Ovary (tissue), 3 donors: ENCODE measurements at regions not wholly inside any gene's neighbourhood (a gene's known extent, or its start where the extent isn't known, plus 50 kb on each side); places are given as distances from the start of the nearest gene placed in this dataset.

Experiments used
- CTCF ChIP-seq, 3 donors: fragments of 450-650 bp in 2 of 3; fragments of 200-600 bp in 1 of 3; IDR thresholded peaks; one replicate each; pipeline versions ENCODE4 v1.5.1 to v1.8.0; 2016 to 2022; ENCODE audit warnings: antibody characterized with exemption in 3 of 3, mild to moderate bottlenecking in 1 of 3
- EP300 ChIP-seq: sonication (generic); formaldehyde crosslinking; IDR thresholded peaks from one replicate; pipeline ENCODE4 v1.6.1; 2017; ENCODE audit warnings: antibody characterized with exemption
- POLR2A ChIP-seq: fragments of 450-650 bp; IDR thresholded peaks from one replicate; pipeline ENCODE4 v1.6.1; 2017; ENCODE audit warnings: antibody characterized with exemption, mild to moderate bottlenecking, moderate library complexity
- donor health status: DM: no; HTN: no; CAD: no.

GRCh38 chr5:8694545-8694944, 825.6 kb downstream of the MTRR start:
- TF ChIP-seq EP300 (no peak), CTCF (IDR thresholded peaks at IDR 0.05) (no peak), POLR2A (no peak)
